Type B pancreatic cell (in vitro differentiated cells): ENCODE measurements at regions not wholly inside any gene's neighbourhood (a gene's known extent, or its start where the extent isn't known, plus 50 kb on each side); places are given as distances from the start of the nearest gene placed in this dataset.

Source experiments
- DNase-seq: peaks from one replicate; pipeline ENCODE4 v3.0.0; 2021; ENCODE audit warnings: mixed read lengths; ENCODE audit not compliant: unreplicated experiment; ENCODE audit errors: extremely low spot score
- H3K27ac Mint-ChIP-seq: 2 replicates; pipeline ENCODE4 v1.8.0; 2021; ENCODE audit warnings: mild to moderate bottlenecking, mixed read lengths
- H3K27me3 Mint-ChIP-seq: 2 replicates; pipeline ENCODE4 v1.8.0; 2021; ENCODE audit warnings: mixed read lengths
- H3K36me3 Mint-ChIP-seq: 2 replicates; pipeline ENCODE4 v1.8.0; 2021; ENCODE audit warnings: mixed read lengths
- H3K4me1 Mint-ChIP-seq: one replicate; pipeline ENCODE4 v1.8.0; 2021; ENCODE audit warnings: mixed read lengths; ENCODE audit not compliant: unreplicated experiment
- H3K4me3 Mint-ChIP-seq: 2 replicates; pipeline ENCODE4 v1.8.0; 2021; ENCODE audit warnings: mild to moderate bottlenecking, mixed read lengths
- H3K9me3 Mint-ChIP-seq: 2 replicates; pipeline ENCODE4 v1.8.0; 2021; ENCODE audit warnings: mixed read lengths
- CTCF ChIP-seq: fragments of 200-600 bp; sonication (generic); conservative IDR thresholded peaks from 2 replicates; pipeline ENCODE4 v1.5.0; 2021; ENCODE audit warnings: antibody characterized with exemption, mild to moderate bottlenecking

- no peak for DNase-seq
- Mint-ChIP-seq H3K9me3 (no peaks in the 10 kb centered on the region), H3K4me3 (no peak overlapping the region), H3K4me1 (no peaks in the 10 kb centered on the region), H3K27me3 (no peaks in the 10 kb centered on the region), H3K27ac (no peak overlapping the region), H3K36me3 (no peaks in the 10 kb centered on the region)
- TF ChIP-seq CTCF, result no peak
Observed at GRCh38 chr7:17624379-17624778, 315.9 kb downstream of the SNX13 start.

- H3K36me3 Mint-ChIP-seq, result no peaks in the 10 kb centered on the region
- no peak overlapping the region for H3K27ac Mint-ChIP-seq
- no peaks in the 10 kb centered on the region for H3K27me3 Mint-ChIP-seq
- H3K4me1 Mint-ChIP-seq, result no peaks in the 10 kb centered on the region
- no peaks in the 10 kb centered on the region for H3K9me3 Mint-ChIP-seq
- H3K4me3 Mint-ChIP-seq, result no peak overlapping the region
- DNase-seq, result no peak
- no peak for TF ChIP-seq CTCF
Observed at GRCh38 chr7:17625043-17625442, 315.3 kb downstream of the SNX13 start.

- Mint-ChIP-seq H3K4me1 (no peaks in the 10 kb centered on the region), H3K4me3 (no peak overlapping the region), H3K9me3 (no peaks in the 10 kb centered on the region), H3K27ac (no peak overlapping the region), H3K27me3 (no peaks in the 10 kb centered on the region), H3K36me3 (no peaks in the 10 kb centered on the region)
- DNase-seq, result no peak
- no peak for TF ChIP-seq CTCF
Observed at GRCh38 chr7:17626235-17626634, 314.1 kb downstream of the SNX13 start.

GRCh38 chr7:17631061-17631460 is 309.2 kb downstream of the SNX13 start:
- Mint-ChIP-seq H3K36me3 (no peaks in the 10 kb centered on the region), H3K4me1 (no peaks in the 10 kb centered on the region)
- TF ChIP-seq CTCF, result no peak

GRCh38 chr7:17632384-17632783 is 307.9 kb downstream of the SNX13 start:
- DNase-seq, result no peak
- TF ChIP-seq CTCF, result no peak
- Mint-ChIP-seq H3K36me3 (no peaks in the 10 kb centered on the region), H3K27ac (no peak overlapping the region), H3K4me3 (no peak overlapping the region), H3K9me3 (no peaks in the 10 kb centered on the region), H3K27me3 (no peaks in the 10 kb centered on the region), H3K4me1 (no peaks in the 10 kb centered on the region)

More at GRCh38 chr7:17631061-17631460, 309.2 kb downstream of the SNX13 start:
- no peaks in the 10 kb centered on the region for H3K9me3 Mint-ChIP-seq
- DNase-seq, result no peak
- no peak overlapping the region for H3K4me3 Mint-ChIP-seq
- H3K27ac Mint-ChIP-seq, result no peak overlapping the region
- H3K27me3 Mint-ChIP-seq, result no peaks in the 10 kb centered on the region

GRCh38 chr7:17633067-17633466 is 307.2 kb downstream of the SNX13 start:
- TF ChIP-seq CTCF, result no peak
- Mint-ChIP-seq H3K27me3 (no peaks in the 10 kb centered on the region), H3K9me3 (no peaks in the 10 kb centered on the region), H3K27ac (no peak overlapping the region), H3K4me1 (no peaks in the 10 kb centered on the region), H3K36me3 (no peaks in the 10 kb centered on the region), H3K4me3 (no peak overlapping the region)
- no peak for DNase-seq
